22Rv1 (cell line): ENCODE measurements at regions not wholly inside any gene's neighbourhood (a gene's known extent, or its start where the extent isn't known, plus 50 kb on each side); places are given as distances from the start of the nearest gene placed in this dataset.

ENCODE experiments used
- CTCF ChIP-seq: fragments of 450-650 bp; IDR thresholded peaks from 2 replicates; pipeline ENCODE4 v1.5.1; 2017; ENCODE audit warnings: mild to moderate bottlenecking
- ZFX ChIP-seq: fragments of 450-650 bp; IDR thresholded peaks from 2 replicates; pipeline ENCODE4 v1.6.1; 2017; ENCODE audit warnings: antibody characterized with exemption, borderline replicate concordance

GRCh38 chr9:89799766-89800165 is 195.0 kb downstream of the GADD45G start:
- no peak for TF ChIP-seq CTCF
- TF ChIP-seq ZFX = no peak
